Adipocyte (in vitro differentiated cells): ENCODE measurements at regions not wholly inside any gene's neighbourhood (a gene's known extent, or its start where the extent isn't known, plus 50 kb on each side); places are given as distances from the start of the nearest gene placed in this dataset.

ENCODE experiments used
- DNase-seq: peaks from one replicate; pipeline ENCODE4 v3.0.0-alpha.2; 2015; ENCODE audit warnings: low read depth
- H3K27me3 ChIP-seq: replicated peaks from 2 replicates; pipeline ENCODE4 v1.7.0; 2013; ENCODE audit warnings: mild to moderate bottlenecking, low read length, moderate library complexity; ENCODE audit not compliant: control insufficient read depth, insufficient read depth
- H3K36me3 ChIP-seq: 2 replicates; pipeline ENCODE4 v1.7.0; 2013; ENCODE audit warnings: low read length, mild to moderate bottlenecking, moderate library complexity; ENCODE audit not compliant: control insufficient read depth, insufficient read depth, severe bottlenecking
- H3K4me1 ChIP-seq: 2 replicates; pipeline ENCODE4 v1.7.0; 2013; ENCODE audit warnings: mild to moderate bottlenecking, low read length, moderate library complexity; ENCODE audit not compliant: control insufficient read depth, insufficient read depth
- H3K4me3 ChIP-seq: 2 replicates; pipeline ENCODE4 v1.7.0; 2013; ENCODE audit warnings: mild to moderate bottlenecking, low read length, moderate library complexity
- H3K9ac ChIP-seq: 2 replicates; pipeline ENCODE4 v1.7.0; 2013; ENCODE audit warnings: mild to moderate bottlenecking, low read length, moderate library complexity
- H3K9me3 ChIP-seq: 2 replicates; pipeline ENCODE4 v1.7.0; 2013; ENCODE audit warnings: mild to moderate bottlenecking, low read length, moderate library complexity; ENCODE audit not compliant: control insufficient read depth

DNA sequence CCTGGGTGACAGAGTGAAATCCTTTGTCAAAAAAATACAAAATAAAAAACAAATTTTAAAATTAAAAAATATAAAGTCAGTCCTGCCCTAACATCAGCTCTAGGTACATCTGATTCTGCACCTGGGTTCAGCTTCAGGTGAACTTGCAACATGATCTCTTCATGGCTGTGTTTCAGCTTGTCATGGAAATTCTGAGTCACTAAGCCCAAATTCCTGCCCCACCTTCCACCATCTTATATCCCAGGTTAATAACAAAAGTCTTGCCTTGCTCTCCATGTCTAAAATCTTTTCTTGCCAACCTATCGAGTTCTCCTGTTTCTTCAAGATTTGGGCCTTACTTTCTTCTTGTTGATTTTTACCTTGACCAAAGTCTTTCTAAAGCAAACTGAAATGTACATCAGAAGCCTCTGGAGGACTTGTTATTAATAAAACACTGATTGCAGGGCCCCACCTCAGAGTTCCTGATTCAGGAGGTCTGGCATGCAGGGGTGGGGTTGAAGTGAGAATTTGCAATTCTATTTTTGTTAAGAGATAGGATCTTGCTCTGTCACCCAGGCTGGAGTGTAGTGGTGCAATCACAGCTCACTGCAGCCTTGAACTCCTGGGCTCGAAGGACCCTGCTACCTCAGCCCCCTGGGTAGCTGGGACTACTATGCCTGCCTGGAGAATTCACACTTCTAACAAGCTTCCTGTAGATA is 125.8 kb upstream of the VCX3A start:
- peaks cover 15% of the 10 kb centered on the region for H3K9me3 ChIP-seq
- no peaks in the 10 kb centered on the region for H3K4me1 ChIP-seq
- H3K27me3 ChIP-seq, result no peaks in the 10 kb centered on the region
- DNase-seq, result no peak
- H3K4me3 ChIP-seq, result no peak overlapping the region
- H3K9ac ChIP-seq, result no peak overlapping the region
- H3K36me3 ChIP-seq, result no peaks in the 10 kb centered on the region

DNA sequence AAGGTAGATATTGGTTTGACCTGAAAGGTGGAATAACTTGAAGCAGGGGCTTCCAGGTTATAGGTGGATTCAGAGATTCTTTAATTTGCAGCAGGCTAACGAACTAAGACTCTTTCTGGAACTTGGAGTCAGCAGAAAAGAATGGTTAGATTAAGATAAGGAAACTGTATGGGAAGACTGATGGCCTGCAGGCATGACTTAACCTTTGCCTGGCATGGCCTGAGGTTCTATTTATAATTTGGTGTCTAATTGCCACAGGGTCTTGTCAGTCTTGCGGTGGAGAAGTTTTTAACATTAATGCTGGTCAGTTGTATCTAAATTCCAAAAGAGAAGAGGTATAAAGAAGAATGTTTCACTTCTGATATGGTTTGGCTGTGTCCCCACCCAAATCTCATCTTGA is 110.3 kb upstream of the VCX3A start:
- H3K27me3 ChIP-seq, result no peaks in the 10 kb centered on the region
- no peak overlapping the region for H3K4me3 ChIP-seq
- no peaks in the 10 kb centered on the region for H3K36me3 ChIP-seq
- no peak for DNase-seq
- no peaks in the 10 kb centered on the region for H3K4me1 ChIP-seq
- H3K9me3 ChIP-seq, result peaks cover 17% of the 10 kb centered on the region
- no peak overlapping the region for H3K9ac ChIP-seq

DNA sequence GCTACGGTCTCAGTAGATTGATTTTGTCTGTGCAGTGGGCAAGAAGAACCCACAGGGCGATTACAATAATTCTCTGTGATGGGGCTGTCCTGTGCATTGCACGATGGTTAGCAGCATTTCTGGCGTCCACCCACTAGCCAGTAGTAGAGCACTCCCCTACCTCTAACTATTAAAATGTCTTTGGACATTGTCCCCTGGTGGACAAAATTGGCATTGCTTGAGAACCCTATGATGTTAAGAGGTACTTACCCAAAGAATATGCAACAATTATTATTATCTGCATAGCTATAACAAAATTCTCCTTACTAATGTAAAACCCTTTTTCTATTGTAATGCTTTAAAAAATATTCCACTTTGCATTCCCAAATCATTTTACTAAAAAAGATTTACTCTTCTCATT is 109.5 kb upstream of the VCX3A start:
- Histone ChIP-seq H3K27me3 (no peaks in the 10 kb centered on the region), H3K36me3 (no peaks in the 10 kb centered on the region), H3K9me3 (peaks cover 13% of the 10 kb centered on the region), H3K9ac (no peak overlapping the region), H3K4me1 (no peaks in the 10 kb centered on the region), H3K4me3 (no peak overlapping the region)
- DNase-seq, result no peak

DNA sequence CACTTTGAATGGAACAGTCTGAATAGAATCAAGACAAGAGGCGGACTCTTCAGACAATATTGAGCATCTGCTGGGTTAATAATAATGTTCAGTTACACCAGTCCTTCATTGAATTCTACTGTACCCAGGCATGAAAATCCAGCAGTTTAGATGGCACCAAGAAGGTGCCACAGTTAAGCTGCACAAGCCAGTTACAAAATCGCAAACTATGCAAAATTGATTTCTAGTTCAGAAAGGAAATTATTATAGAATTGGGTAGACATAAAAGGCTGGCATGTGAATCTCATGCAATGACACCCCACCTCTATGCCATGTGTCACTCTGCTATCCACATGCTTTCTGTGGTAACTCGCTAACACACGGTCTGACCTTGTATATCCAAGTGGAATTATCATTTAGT is 105.8 kb upstream of the VCX3A start:
- Histone ChIP-seq H3K4me3 (no peak overlapping the region), H3K27me3 (no peaks in the 10 kb centered on the region), H3K4me1 (no peaks in the 10 kb centered on the region), H3K9me3 (peaks cover 11% of the 10 kb centered on the region), H3K36me3 (no peaks in the 10 kb centered on the region), H3K9ac (no peak overlapping the region)
- DNase-seq, result no peak

DNA sequence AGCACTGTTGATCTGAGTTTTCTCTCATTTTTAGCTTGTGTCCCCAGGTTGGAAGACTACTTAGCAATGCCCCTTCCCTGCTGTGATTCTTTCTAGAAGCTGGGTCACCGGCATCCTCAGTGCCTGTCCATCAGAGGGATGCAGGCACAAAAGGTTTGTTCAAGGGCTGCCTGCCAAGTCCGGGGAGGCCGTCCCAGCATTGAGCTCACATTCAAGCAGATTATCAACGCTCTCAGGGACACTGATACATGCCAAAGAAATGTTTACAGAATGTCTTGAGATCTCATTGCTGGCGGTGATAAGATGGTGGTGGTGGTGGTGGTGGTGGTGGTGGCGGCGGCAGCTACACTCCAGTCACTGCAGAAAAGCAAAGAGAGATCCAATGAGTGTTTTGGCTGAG is 79.6 kb upstream of the VCX3A start:
- no peaks in the 10 kb centered on the region for H3K27me3 ChIP-seq
- H3K9me3 ChIP-seq, result no peaks in the 10 kb centered on the region

DNA sequence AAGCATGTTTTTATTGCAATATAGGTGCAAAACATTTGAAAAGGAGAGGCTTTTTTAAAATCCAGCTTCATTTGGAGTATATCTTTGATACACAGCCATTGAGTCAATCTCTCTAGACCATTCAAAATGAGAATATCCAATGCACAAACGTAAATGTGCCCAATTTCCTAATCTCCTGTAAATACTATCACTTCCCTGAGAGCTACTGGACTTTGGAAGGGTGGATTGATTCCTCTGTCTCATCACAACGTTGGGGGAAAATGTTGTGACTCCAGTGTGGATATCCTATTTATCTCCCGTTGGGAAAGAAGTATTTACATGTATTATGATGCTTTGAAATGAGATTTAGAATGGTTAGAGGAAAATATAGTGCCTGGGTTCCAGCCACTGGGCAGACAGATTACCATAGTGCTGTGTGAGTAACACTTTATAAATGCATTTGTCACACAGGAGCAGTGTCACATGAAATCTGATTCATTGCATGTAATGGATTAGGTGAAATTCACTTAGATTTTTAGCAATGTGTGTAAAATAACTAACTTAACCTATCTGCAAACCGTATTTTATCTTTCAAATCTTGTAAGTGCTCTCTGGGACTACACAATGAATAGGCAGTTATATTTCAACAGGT is 64.4 kb upstream of the VCX3A start:
- no peaks in the 10 kb centered on the region for H3K4me1 ChIP-seq
- no peak overlapping the region for H3K4me3 ChIP-seq
- no peak for DNase-seq
- H3K27me3 ChIP-seq, result no peaks in the 10 kb centered on the region
- H3K9ac ChIP-seq, result no peak overlapping the region
- H3K9me3 ChIP-seq, result peaks cover 3% of the 10 kb centered on the region
- no peaks in the 10 kb centered on the region for H3K36me3 ChIP-seq

More for the DNA sequence above, 79.6 kb upstream of the VCX3A start:
- no peaks in the 10 kb centered on the region for H3K36me3 ChIP-seq
- no peak overlapping the region for H3K9ac ChIP-seq
- no peaks in the 10 kb centered on the region for H3K4me1 ChIP-seq
- no peak for DNase-seq
- no peak overlapping the region for H3K4me3 ChIP-seq
